OCI-LY7 (cell line): ENCODE measurements at regions not wholly inside any gene's neighbourhood (a gene's known extent, or its start where the extent isn't known, plus 50 kb on each side); places are given as distances from the start of the nearest gene placed in this dataset.
"Not testable (repeated sequence)": the region's sequence is repeated elsewhere in the genome, so short reads cannot be mapped to it uniquely, and the experiment has no call there.

Experiments
- CTCF ChIP-seq: fragments of 200-600 bp; sonication (generic); conservative IDR thresholded peaks from 2 replicates; pipeline ENCODE4 v1.5.1; 2014; ENCODE audit warnings: mild to moderate bottlenecking, antibody characterized with exemption, low read length, moderate library complexity, mixed read lengths
- EZH2phosphoT487 ChIP-seq: fragments of 200-600 bp; sonication (generic); IDR thresholded peaks from 2 replicates; pipeline ENCODE4 v1.6.1; 2018; ENCODE audit warnings: low read depth, borderline replicate concordance, mild to moderate bottlenecking, mixed run types, antibody characterized with exemption, low read length, moderate library complexity, mixed read lengths

- not testable (repeated sequence) for TF ChIP-seq CTCF, EZH2phosphoT487
Measured at GRCh38 chr2:87420954-87421353, 326.9 kb upstream of the PLGLB2 start.
